Neural crest cell (in vitro differentiated cells): ENCODE measurements at regions not wholly inside any gene's neighbourhood (a gene's known extent, or its start where the extent isn't known, plus 50 kb on each side); places are given as distances from the start of the nearest gene placed in this dataset.

Experiments used
- DNase-seq: peaks from one replicate; pipeline ENCODE4 v3.0.0; 2021; ENCODE audit warnings: low read depth, mixed read lengths, low spot score
- H3K27ac Mint-ChIP-seq: one replicate; pipeline ENCODE4 v1.8.0; 2021; ENCODE audit warnings: mild to moderate bottlenecking, mixed read lengths; ENCODE audit not compliant: unreplicated experiment
- H3K27me3 Mint-ChIP-seq: 2 replicates; pipeline ENCODE4 v1.8.0; 2021; ENCODE audit warnings: low read depth, mild to moderate bottlenecking, mixed read lengths
- H3K36me3 Mint-ChIP-seq: 2 replicates; pipeline ENCODE4 v1.8.0; 2021; ENCODE audit warnings: low read depth, mild to moderate bottlenecking, mixed read lengths
- H3K4me1 Mint-ChIP-seq: 2 replicates; pipeline ENCODE4 v1.8.0; 2021; ENCODE audit warnings: mixed read lengths
- H3K4me3 Mint-ChIP-seq: one replicate; pipeline ENCODE4 v1.8.0; 2021; ENCODE audit warnings: mild to moderate bottlenecking, mixed read lengths
- H3K9me3 Mint-ChIP-seq: 2 replicates; pipeline ENCODE4 v1.8.0; 2021; ENCODE audit warnings: mixed read lengths
- CTCF ChIP-seq: fragments of 200-600 bp; sonication (generic); conservative IDR thresholded peaks from 2 replicates; pipeline ENCODE4 v1.5.0; 2021; ENCODE audit warnings: antibody characterized with exemption, mild to moderate bottlenecking

GRCh38 chr7:106968160-106968559 lies 76.3 kb upstream of the PRKAR2B start:
- Mint-ChIP-seq H3K4me3 (no peak overlapping the region), H3K27me3 (no peaks in the 10 kb centered on the region), H3K27ac (no peak overlapping the region), H3K9me3 (no peaks in the 10 kb centered on the region), H3K36me3 (no peaks in the 10 kb centered on the region), H3K4me1 (peaks cover 4% of the 10 kb centered on the region)
- no peak for DNase-seq
- no peak for TF ChIP-seq CTCF

GRCh38 chr7:106978425-106979420 lies 65.8 kb upstream of the PRKAR2B start:
- H3K27me3 Mint-ChIP-seq = no peaks in the 10 kb centered on the region
- H3K4me3 Mint-ChIP-seq = no peak overlapping the region
- no peak for DNase-seq
- H3K36me3 Mint-ChIP-seq = no peaks in the 10 kb centered on the region
- no peak overlapping the region for H3K27ac Mint-ChIP-seq
- TF ChIP-seq CTCF = no peak
- H3K4me1 Mint-ChIP-seq = peaks cover 13% of the 10 kb centered on the region
- no peaks in the 10 kb centered on the region for H3K9me3 Mint-ChIP-seq

- Mint-ChIP-seq H3K9me3 (no peaks in the 10 kb centered on the region), H3K4me3 (no peak overlapping the region), H3K27me3 (no peaks in the 10 kb centered on the region), H3K27ac (no peak overlapping the region), H3K4me1 (peaks cover 13% of the 10 kb centered on the region), H3K36me3 (no peaks in the 10 kb centered on the region)
- no peak for DNase-seq
- TF ChIP-seq CTCF = no peak
These were observed 64.8 kb upstream of the PRKAR2B start for GRCh38 chr7:106979551-106980357.

- Mint-ChIP-seq H3K4me1 (peaks cover 13% of the 10 kb centered on the region), H3K9me3 (no peaks in the 10 kb centered on the region), H3K27me3 (no peaks in the 10 kb centered on the region), H3K27ac (no peak overlapping the region), H3K4me3 (no peak overlapping the region), H3K36me3 (no peaks in the 10 kb centered on the region)
- no peak for DNase-seq
- no peak for TF ChIP-seq CTCF
These were observed 64.2 kb upstream of the PRKAR2B start for GRCh38 chr7:106980358-106980685.

- no peaks in the 10 kb centered on the region for H3K9me3 Mint-ChIP-seq
- peak overlapping the region; percentile 63 for H3K27ac Mint-ChIP-seq
- no peak for TF ChIP-seq CTCF
- DNase-seq = no peak
- H3K4me1 Mint-ChIP-seq = peaks cover 13% of the 10 kb centered on the region
- no peak overlapping the region for H3K4me3 Mint-ChIP-seq
- H3K36me3 Mint-ChIP-seq = no peaks in the 10 kb centered on the region
- H3K27me3 Mint-ChIP-seq = no peaks in the 10 kb centered on the region
These were observed 62.1 kb upstream of the PRKAR2B start for GRCh38 chr7:106982415-106982814.
